ENCODE measurements at regions not wholly inside any gene's neighbourhood (a gene's known extent, or its start where the extent isn't known, plus 50 kb on each side); places are given as distances from the start of the nearest gene placed in this dataset.
"Not testable (repeated sequence)": the region's sequence is repeated elsewhere in the genome, so short reads cannot be mapped to it uniquely, and the experiment has no call there.

- TF ChIP-seq CTCF (IDR thresholded peaks at IDR 0.05; ENCODE audit: borderline replicate concordance, extremely low read depth, low read length, poor library complexity, severe bottlenecking) (no peak), EZH2 (IDR thresholded peaks at IDR 0.05; ENCODE audit: borderline replicate concordance, low read depth, low read length, severe bottlenecking) (no peak)
- Histone ChIP-seq H3K9ac (ENCODE audit: low read depth, low read length) (no peak overlapping the region), H3K79me2 (ENCODE audit: insufficient read depth, low read length) (no peaks in the 10 kb centered on the region), H3K4me1 (ENCODE audit: insufficient read depth, low read length) (no peaks in the 10 kb centered on the region), H3K27ac (ENCODE audit: low read length) (no peak overlapping the region), H3K36me3 (ENCODE audit: insufficient read depth, low read length) (no peaks in the 10 kb centered on the region), H3K4me2 (ENCODE audit: insufficient read depth, low read length) (no peak overlapping the region), H2AFZ (ENCODE audit: low read depth, low read length) (no peak overlapping the region), H3K27me3 (ENCODE audit: insufficient read depth, low read length, poor library complexity) (no peaks in the 10 kb centered on the region), H3K4me3 (ENCODE audit: low read depth in 1 of 2, low read length in 2 of 2) (no peak overlapping the region), H3K9me3 (ENCODE audit: insufficient read depth, low read length, severe bottlenecking) (no peaks in the 10 kb centered on the region), H4K20me1 (ENCODE audit: insufficient read depth, low read length) (no peaks in the 10 kb centered on the region)
- ATAC-seq (ENCODE audit: insufficient read depth, low read depth) (no peak), DNase-seq (no peak)
Observed at GRCh38 chr14:83975841-83976770, 1553.8 kb upstream of the FLRT2 start.

- DNase-seq: no peak
- no peaks in the 10 kb centered on the region for H3K9me3 ChIP-seq (ENCODE audit: insufficient read depth, low read length, severe bottlenecking)
- no peaks in the 10 kb centered on the region for H4K20me1 ChIP-seq (ENCODE audit: insufficient read depth, low read length)
- no peaks in the 10 kb centered on the region for H3K4me1 ChIP-seq (ENCODE audit: insufficient read depth, low read length)
- H3K27ac ChIP-seq (ENCODE audit: low read length): no peak overlapping the region
- H3K9ac ChIP-seq (ENCODE audit: low read depth, low read length): no peak overlapping the region
- no peak overlapping the region for H3K4me2 ChIP-seq (ENCODE audit: insufficient read depth, low read length)
- no peaks in the 10 kb centered on the region for H3K27me3 ChIP-seq (ENCODE audit: insufficient read depth, low read length, poor library complexity)
- no peak overlapping the region for H2AFZ ChIP-seq (ENCODE audit: low read depth, low read length)
- no peak for TF ChIP-seq EZH2 (IDR thresholded peaks at IDR 0.05; ENCODE audit: borderline replicate concordance, low read depth, low read length, severe bottlenecking)
- TF ChIP-seq CTCF (IDR thresholded peaks at IDR 0.05; ENCODE audit: borderline replicate concordance, extremely low read depth, low read length, poor library complexity, severe bottlenecking): no peak
- no peaks in the 10 kb centered on the region for H3K79me2 ChIP-seq (ENCODE audit: insufficient read depth, low read length)
- H3K4me3 ChIP-seq (ENCODE audit: low read depth in 1 of 2, low read length in 2 of 2): no peak overlapping the region
- ATAC-seq (ENCODE audit: insufficient read depth, low read depth): no peak
- H3K36me3 ChIP-seq (ENCODE audit: insufficient read depth, low read length): no peaks in the 10 kb centered on the region
Observed at GRCh38 chr14:83977583-83977982, 1552.4 kb upstream of the FLRT2 start.

GRCh38 chr14:83981676-83982258, 1548.2 kb upstream of the FLRT2 start:
- ATAC-seq (ENCODE audit: insufficient read depth, low read depth); H3K79me2 ChIP-seq (ENCODE audit: insufficient read depth, low read length); H2AFZ ChIP-seq (ENCODE audit: low read depth, low read length); H3K27ac ChIP-seq (ENCODE audit: low read length); H3K27me3 ChIP-seq (ENCODE audit: insufficient read depth, low read length, poor library complexity); H3K4me2 ChIP-seq (ENCODE audit: insufficient read depth, low read length); H3K4me3 ChIP-seq (ENCODE audit: low read depth in 1 of 2, low read length in 2 of 2); H3K4me1 ChIP-seq (ENCODE audit: insufficient read depth, low read length); H4K20me1 ChIP-seq (ENCODE audit: insufficient read depth, low read length); H3K36me3 ChIP-seq (ENCODE audit: insufficient read depth, low read length); H3K9ac ChIP-seq (ENCODE audit: low read depth, low read length); H3K9me3 ChIP-seq (ENCODE audit: insufficient read depth, low read length, severe bottlenecking); DNase-seq: not testable (repeated sequence)

GRCh38 chr14:83988275-83988674, 1541.7 kb upstream of the FLRT2 start:
- H3K4me2 ChIP-seq (ENCODE audit: insufficient read depth, low read length): no peak overlapping the region
- H3K4me1 ChIP-seq (ENCODE audit: insufficient read depth, low read length): no peaks in the 10 kb centered on the region
- no peaks in the 10 kb centered on the region for H3K27me3 ChIP-seq (ENCODE audit: insufficient read depth, low read length, poor library complexity)
- H3K9me3 ChIP-seq (ENCODE audit: insufficient read depth, low read length, severe bottlenecking): no peaks in the 10 kb centered on the region
- H3K79me2 ChIP-seq (ENCODE audit: insufficient read depth, low read length): no peaks in the 10 kb centered on the region
- DNase-seq (no peak), ATAC-seq (ENCODE audit: insufficient read depth, low read depth) (no peak)
- no peak overlapping the region for H2AFZ ChIP-seq (ENCODE audit: low read depth, low read length)
- H4K20me1 ChIP-seq (ENCODE audit: insufficient read depth, low read length): no peaks in the 10 kb centered on the region
- H3K4me3 ChIP-seq (ENCODE audit: low read depth in 1 of 2, low read length in 2 of 2): no peak overlapping the region
- no peak overlapping the region for H3K9ac ChIP-seq (ENCODE audit: low read depth, low read length)
- no peak overlapping the region for H3K27ac ChIP-seq (ENCODE audit: low read length)
- TF ChIP-seq EZH2 (IDR thresholded peaks at IDR 0.05; ENCODE audit: borderline replicate concordance, low read depth, low read length, severe bottlenecking) (no peak), CTCF (IDR thresholded peaks at IDR 0.05; ENCODE audit: borderline replicate concordance, extremely low read depth, low read length, poor library complexity, severe bottlenecking) (no peak)
- H3K36me3 ChIP-seq (ENCODE audit: insufficient read depth, low read length): no peaks in the 10 kb centered on the region

Measured in DND-41 (cell line).